GM12873 (cell line): ENCODE measurements at regions not wholly inside any gene's neighbourhood (a gene's known extent, or its start where the extent isn't known, plus 50 kb on each side); places are given as distances from the start of the nearest gene placed in this dataset.

ENCODE experiments used
- CTCF ChIP-seq: IDR thresholded peaks from 2 replicates; pipeline ENCODE4 v1.5.1; 2012; ENCODE audit warnings: low read depth, mild to moderate bottlenecking, moderate library complexity, low read length, control low read depth; ENCODE audit not compliant: insufficient read depth; ENCODE audit errors: missing control alignments

- TF ChIP-seq CTCF: no peak
These were observed 113.3 kb upstream of the PRB2 start for GRCh38 chr12:11508699-11509098.

- no peak for TF ChIP-seq CTCF
These were observed 114.0 kb upstream of the PRB2 start for GRCh38 chr12:11509326-11509725.

- TF ChIP-seq CTCF: no peak
These were observed 115.3 kb upstream of the PRB2 start for GRCh38 chr12:11510671-11511070.

GRCh38 chr12:11513288-11513687 lies 117.9 kb upstream of the PRB2 start:
- TF ChIP-seq CTCF: peak; percentile 17

GRCh38 chr12:11517080-11517479 lies 121.7 kb upstream of the PRB2 start:
- TF ChIP-seq CTCF: no peak

GRCh38 chr12:11524446-11524845 lies 125.0 kb upstream of the ETV6 start:
- no peak for TF ChIP-seq CTCF

GRCh38 chr12:11534064-11534463 lies 115.4 kb upstream of the ETV6 start:
- TF ChIP-seq CTCF: no peak

- TF ChIP-seq CTCF: no peak
These were observed 114.3 kb upstream of the ETV6 start for GRCh38 chr12:11535127-11535526.
